ENCODE measurements at regions not wholly inside any gene's neighbourhood (a gene's known extent, or its start where the extent isn't known, plus 50 kb on each side); places are given as distances from the start of the nearest gene placed in this dataset.

- H3K36me3 ChIP-seq (ENCODE audit: control insufficient read depth in 4 of 4, insufficient read depth in 3 of 4, low read depth in 1 of 4, low read length in 3 of 4) = no peaks in the 10 kb centered on the region
- no peaks in the 10 kb centered on the region for H3K9me3 ChIP-seq (ENCODE audit: control insufficient read depth in 4 of 4, low read length in 3 of 4)
- H3K27ac ChIP-seq (ENCODE audit: low read depth in 1 of 2, low read length in 2 of 2) = no peak overlapping the region
- no peak overlapping the region for H3K4me3 ChIP-seq (ENCODE audit: low read depth in 1 of 3, low read length in 3 of 3)
- H3K27me3 ChIP-seq (ENCODE audit: control insufficient read depth in 4 of 4, insufficient read depth in 4 of 4, low read length in 3 of 4) = no peaks in the 10 kb centered on the region
- no peaks in the 10 kb centered on the region for H3K4me1 ChIP-seq (ENCODE audit: control insufficient read depth in 4 of 4, insufficient read depth in 4 of 4, low read length in 3 of 4)
- 100% methylated on average over 2 of the region's 2 CpGs for WGBS
- DNase-seq (ENCODE audit: low spot score) = no peak
- no peak overlapping the region for H3K9ac ChIP-seq (ENCODE audit: low read depth in 1 of 2, low read length in 2 of 2)
- TF ChIP-seq TAF1 (conservative IDR thresholded peaks at IDR 0.05) (no peak), ZBTB33 (IDR thresholded peaks at IDR 0.05) (no peak), ATF3 (IDR thresholded peaks at IDR 0.05) (no peak)
These were observed 1029.5 kb upstream of the LRRN3 start for GRCh38 chr7:110061387-110061786.

GRCh38 chr7:110065121-110065520, 1025.8 kb upstream of the LRRN3 start:
- peaks cover 0 to 3% (median 0%) of the 10 kb centered on the region in 4 donors for H3K27me3 ChIP-seq (ENCODE audit: control insufficient read depth in 4 of 4, insufficient read depth in 4 of 4, low read length in 3 of 4)
- no peaks in the 10 kb centered on the region for H3K9me3 ChIP-seq (ENCODE audit: control insufficient read depth in 4 of 4, low read length in 3 of 4)
- H3K36me3 ChIP-seq (ENCODE audit: control insufficient read depth in 4 of 4, insufficient read depth in 3 of 4, low read depth in 1 of 4, low read length in 3 of 4) = no peaks in the 10 kb centered on the region
- no peak for DNase-seq (ENCODE audit: low spot score)
- H3K9ac ChIP-seq (ENCODE audit: low read depth in 1 of 2, low read length in 2 of 2) = no peak overlapping the region
- H3K4me1 ChIP-seq (ENCODE audit: control insufficient read depth in 4 of 4, insufficient read depth in 4 of 4, low read length in 3 of 4) = no peaks in the 10 kb centered on the region
- TF ChIP-seq HNF4G (IDR thresholded peaks at IDR 0.05) (no peak), CTCF (IDR thresholded peaks at IDR 0.05; ENCODE audit: low read depth, low read length, missing input control) (no peak), SP1 (IDR thresholded peaks at IDR 0.05) (no peak), FOXA1 (IDR thresholded peaks at IDR 0.05) (no peak), YY1 (IDR thresholded peaks at IDR 0.05) (no peak), REST (IDR thresholded peaks at IDR 0.05) (no peak), FOXA2 (IDR thresholded peaks at IDR 0.05) (no peak), RAD21 (IDR thresholded peaks at IDR 0.05) (no peak), JUND (IDR thresholded peaks at IDR 0.05) (no peak), ZBTB33 (IDR thresholded peaks at IDR 0.05) (no peak), ATF3 (IDR thresholded peaks at IDR 0.05) (no peak), TAF1 (conservative IDR thresholded peaks at IDR 0.05) (no peak), MAX (IDR thresholded peaks at IDR 0.05) (no peak), EGR1 (IDR thresholded peaks at IDR 0.05; ENCODE audit: low read depth in 2 of 2) (no peak), RXRA (IDR thresholded peaks at IDR 0.05) (no peak), HNF4A (conservative IDR thresholded peaks at IDR 0.05) (no peak), NR2F2 (IDR thresholded peaks at IDR 0.05) (no peak), GABPA (IDR thresholded peaks at IDR 0.05 in 1 of 2, conservative IDR thresholded peaks at IDR 0.05 in 1 of 2) (no peak)
- H3K4me3 ChIP-seq (ENCODE audit: low read depth in 1 of 3, low read length in 3 of 3) = no peak overlapping the region
- H3K27ac ChIP-seq (ENCODE audit: low read depth in 1 of 2, low read length in 2 of 2) = no peak overlapping the region
- WGBS = 61% methylated on average over 3 of the region's 3 CpGs

Measured in liver (tissue), 8 donors.